Muscle of back (tissue), 3 donors: ENCODE measurements at regions not wholly inside any gene's neighbourhood (a gene's known extent, or its start where the extent isn't known, plus 50 kb on each side); places are given as distances from the start of the nearest gene placed in this dataset.
"Not testable (repeated sequence)": the region's sequence is repeated elsewhere in the genome, so short reads cannot be mapped to it uniquely, and the experiment has no call there.

ENCODE experiments used
- DNase-seq, 3 donors: peaks; one replicate each; pipeline versions ENCODE4 v3.0.0 to v3.0.0-alpha.2; 2013

DNA sequence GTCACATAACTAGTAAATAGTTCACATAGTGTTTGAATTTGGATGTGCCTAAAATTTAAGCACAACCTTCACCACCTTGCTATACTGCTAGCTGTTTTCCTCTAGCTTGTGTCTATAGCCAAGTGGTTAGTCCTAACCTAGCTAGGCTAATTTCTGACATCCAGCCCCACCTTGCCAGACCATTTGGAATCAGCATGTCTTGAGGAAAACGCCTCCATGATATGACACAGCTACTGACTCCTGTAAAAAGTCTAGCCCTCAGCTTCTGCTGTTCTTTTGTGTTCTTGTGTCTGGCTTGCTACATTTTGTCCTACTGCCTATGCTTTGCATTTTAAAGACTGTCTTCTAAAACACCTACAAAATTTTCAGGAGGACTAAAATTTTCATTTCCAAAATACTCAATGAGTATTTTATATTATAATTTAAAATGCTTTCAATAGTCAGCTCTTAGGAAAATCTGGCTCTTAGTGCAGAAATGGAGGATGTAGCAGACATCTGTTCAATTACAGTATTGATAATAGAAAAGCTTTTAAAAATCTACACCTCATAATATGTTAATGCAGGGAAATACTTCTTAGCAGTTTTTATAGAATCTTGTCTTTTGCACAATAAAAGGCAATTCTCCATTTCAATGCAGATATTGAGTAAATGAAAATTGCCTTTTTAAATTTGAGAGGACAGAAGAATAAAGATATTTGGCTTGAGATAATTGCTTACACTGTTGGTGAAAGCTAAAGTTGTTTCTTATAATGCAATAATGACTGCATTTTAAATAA is 160.8 kb upstream of the APP start:
- DNase-seq, result no peak

DNA sequence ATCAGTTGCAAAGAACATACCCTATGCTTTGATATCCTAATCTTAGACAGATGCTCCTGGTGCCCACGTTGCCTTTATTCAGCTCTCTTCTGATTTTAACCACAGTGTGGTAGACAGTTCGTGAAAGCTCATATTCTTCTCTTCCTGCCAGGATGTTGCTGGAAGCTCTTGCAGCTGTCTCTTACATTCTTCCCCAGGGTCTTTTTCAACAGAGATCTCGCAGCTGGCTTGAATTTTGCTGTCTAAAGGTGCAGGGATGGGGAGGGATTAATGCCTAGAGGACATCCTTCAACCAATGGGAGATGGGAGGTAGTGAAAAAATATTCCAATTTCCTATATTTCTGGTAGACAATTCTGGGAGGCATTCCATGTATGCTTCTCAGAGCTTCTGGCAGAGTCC is 150.0 kb upstream of the APP start:
- peak; percentile 2 to 80 (median 27) for DNase-seq

DNA sequence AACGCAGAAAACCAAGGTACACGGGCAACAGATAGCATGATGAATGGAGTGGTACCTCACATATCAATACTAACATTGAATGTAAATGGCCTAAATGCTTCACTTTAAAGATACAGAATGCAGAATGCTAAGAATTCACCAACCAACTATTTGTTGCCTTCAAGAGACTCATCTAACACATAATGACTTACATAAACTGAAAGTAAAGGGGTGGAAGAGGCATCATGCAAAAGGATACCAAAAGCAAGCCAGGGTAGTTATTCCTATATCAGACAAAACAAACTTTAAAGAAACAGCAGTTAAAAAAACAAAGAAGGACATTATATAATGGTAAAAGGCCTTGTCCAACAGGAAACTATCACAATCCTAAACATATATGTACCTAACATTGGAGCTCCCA is 137.1 kb upstream of the APP start:
- no peak for DNase-seq

DNA sequence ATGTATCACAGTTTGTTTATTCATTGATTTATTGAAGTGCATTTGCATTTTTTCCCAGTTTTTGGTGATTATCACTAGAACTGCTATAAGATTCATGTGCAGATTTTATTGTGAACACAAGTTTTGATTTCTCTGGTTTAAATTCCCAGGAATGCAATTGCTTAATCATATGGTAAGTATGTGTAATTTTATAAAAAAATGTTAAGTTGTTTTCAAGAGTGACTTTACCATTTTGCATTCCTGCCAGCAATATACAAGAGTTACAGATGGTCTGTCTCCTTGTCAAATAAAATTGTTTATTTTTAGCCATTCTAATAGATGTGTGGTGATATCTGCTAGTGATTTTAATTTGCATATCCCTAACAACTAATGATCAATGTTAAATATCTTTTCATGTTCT is 127.3 kb upstream of the APP start:
- no peak for DNase-seq

DNA sequence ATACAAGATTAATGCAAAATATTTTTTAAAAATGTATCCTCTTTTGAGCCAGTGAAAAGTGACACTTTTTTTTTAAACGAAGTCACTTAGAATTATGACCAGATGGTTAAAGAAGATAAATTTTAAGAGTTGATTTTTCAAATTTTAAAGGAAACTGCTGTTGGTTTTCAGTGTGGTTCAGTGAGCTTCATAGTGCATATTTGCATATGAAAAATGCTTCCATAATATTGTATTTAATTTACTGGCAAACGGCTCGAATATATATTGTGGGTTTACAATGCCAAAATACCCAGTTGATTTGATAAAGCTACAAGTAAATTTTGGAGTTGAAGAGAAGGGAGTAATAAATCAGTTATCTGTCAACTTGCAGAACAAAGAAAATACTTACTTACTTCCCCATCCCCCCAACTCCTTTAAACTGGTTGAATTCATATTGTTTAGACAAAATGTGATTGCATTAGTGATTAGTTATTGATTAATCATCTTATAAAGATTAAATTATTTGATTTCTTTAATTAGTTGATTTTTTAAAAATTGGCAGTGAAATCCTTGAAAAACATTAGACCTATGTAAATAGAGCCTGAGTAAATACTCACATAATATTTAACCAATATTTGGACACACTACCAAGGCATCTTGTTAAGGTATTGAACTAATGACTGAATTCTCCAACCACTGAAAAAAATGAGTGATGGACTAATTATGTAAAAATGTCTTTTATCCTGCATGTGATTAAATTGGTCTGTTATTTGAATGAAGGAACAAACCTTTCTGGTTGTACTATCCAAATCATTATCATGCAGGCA is 122.8 kb upstream of the APP start:
- no peak for DNase-seq

DNA sequence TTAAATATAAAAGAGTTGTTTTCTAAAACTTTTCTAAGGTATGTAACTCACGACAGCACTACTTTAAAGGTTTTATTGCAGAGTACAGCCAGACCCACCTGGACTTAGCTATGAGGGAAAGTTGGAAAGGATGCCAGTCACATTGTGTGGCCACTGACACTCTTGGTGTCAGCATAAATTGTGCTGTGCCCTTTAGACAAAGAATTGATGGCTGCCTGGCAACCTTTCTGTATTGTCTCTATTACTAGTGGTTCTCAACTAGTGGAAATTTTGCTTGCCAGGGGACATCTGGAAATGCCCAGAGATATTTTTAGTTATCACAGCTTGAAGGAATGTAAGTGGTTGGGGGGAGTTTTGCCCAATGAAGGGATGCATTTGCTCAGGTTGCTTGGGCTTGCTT is 117.5 kb upstream of the APP start:
- DNase-seq, result no peak

DNA sequence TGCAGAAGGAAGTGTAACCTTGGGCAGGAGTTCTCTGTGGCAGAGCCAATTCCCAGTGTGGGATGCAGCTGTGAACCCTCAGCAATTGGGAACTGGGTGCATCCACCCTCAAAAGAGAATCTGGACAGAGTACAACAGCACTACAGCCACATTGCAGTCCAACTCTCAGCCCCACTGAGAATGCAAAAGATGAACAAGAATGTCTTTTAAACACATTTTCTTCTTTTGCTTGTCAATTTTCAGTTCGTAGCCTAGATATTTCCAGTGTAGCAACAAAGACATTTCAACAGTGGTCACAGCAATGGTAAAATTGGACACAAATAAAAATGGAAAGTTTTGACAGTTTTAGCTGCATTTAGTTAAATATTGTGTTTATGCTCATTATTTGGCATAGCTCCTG is 114.0 kb upstream of the APP start:
- peak in 1 of 3 donors; percentile 53 for DNase-seq

DNA sequence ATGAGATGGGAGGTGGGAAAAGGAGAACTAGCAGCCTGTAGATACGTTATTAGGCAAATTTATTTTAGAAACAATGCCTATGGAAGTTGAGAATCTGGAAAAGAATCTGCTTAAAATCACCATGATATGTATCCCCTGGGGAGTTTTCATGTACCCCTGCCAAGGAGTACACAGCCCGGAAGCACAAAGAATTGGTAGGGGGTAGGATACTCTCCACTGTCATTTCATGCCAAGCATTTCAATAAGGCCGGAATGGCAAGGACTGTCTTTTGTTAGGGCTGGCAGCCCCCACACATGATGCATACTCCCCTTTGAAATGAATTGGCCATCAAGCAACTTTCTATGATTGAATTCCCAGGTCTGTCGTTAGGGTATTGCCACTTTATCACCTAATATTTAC is 111.5 kb upstream of the APP start:
- DNase-seq, result no peak

DNA sequence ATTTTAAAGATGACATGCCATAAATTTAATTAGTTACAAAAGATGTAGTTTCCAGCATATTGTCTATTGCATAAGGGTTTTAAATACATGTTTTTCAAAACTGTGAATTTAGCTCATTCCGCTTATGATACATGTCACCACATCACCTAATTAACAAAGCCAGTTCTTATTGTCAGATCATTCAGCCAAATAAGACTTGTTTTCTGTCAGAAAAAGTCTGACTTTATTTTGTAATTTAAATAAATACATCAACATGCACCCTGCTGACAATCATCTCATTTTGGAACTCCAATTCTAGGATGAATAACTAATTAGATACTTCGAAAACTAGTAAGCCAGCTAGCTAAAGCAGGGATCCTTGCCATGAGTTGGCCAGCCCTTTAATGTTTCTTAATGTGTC is 110.9 kb upstream of the APP start:
- DNase-seq, result peak in 2 of 3 donors; percentile 4 to 37

DNA sequence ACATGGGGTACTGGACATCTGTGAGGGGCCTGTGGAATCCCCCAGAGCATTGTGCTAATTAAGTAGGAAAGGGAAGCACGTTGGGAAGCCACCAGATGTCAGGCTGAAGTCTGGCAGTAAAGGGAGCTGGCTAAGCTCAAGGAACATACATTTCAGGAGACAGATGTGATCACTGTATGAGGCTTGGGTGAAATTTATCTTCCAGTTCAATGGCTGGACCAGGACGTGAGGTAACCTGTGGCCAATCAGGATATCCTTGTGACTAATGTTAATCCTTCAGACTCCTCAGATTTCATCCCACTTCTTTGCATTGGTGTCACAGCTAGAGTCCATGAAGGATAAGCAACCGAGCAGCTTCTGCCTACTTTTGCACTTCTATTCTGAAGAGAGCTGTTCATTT is 110.2 kb upstream of the APP start:
- peak; percentile 47 to 95 (median 81) for DNase-seq

DNA sequence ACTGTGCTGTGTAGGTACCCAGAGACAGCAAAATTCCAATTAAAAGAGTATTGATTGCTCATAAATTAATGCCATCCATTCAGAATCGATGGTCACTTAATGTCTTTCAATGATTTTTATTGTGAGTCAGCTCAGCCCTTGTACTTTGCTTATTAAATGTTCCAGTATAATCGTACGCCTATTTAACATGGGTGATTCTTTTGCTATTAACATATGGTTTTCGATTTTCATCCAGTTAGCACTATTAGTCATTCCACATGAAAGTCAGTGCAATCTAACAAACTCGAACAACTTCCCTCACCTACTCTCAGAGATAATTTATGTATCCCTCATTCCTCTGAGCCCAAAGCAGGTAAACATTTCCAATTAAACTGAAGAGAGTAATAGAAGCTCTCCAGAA is 109.6 kb upstream of the APP start:
- DNase-seq, result peak in 1 of 3 donors; percentile 44

DNA sequence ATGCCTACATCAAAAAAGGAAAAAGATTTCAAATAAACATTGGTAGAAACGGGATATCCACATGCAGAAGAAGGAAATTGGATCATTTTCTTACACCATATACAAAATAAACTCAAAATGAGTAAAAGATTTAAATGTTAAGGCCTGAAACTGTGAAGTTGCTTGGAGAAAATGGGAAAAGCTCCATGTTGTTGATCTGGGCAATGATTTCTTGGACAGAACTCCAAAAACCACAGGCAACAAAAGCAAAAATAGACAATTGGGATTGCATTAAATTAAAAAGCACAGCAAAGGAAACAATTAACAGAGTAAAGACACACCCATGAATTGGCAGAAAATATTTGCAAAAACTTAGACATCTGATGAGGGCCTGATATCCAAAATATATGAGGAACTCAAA is 105.2 kb upstream of the APP start:
- no peak for DNase-seq

DNA sequence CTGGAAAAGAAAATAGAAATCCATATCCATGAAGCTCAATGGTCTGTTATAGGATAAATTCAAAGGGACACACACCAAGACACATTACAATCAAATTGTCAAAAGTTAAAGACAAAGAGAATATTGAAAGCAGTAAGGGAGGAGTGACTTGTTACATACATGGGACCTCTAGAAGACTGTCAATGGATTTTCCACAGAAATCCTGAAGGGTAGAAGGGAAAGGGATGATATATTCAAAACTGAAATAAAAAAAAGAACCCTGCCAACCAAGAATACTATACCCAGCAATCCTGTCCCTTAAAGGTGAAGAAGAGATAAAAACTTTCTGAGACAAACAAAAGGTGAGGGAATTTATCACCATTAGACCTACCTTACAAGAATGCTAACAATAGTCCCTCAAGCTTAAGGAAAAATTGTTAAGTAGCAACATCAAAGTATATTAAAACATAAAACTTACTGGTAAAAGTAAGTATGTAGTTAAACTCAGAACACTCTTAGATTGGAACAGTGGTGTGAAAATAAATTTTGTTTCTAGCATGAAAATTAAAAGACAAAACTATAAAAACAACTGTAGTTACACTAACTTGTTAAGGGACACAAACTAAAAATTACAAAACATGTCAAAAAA is 103.2 kb upstream of the APP start:
- no peak for DNase-seq

DNA sequence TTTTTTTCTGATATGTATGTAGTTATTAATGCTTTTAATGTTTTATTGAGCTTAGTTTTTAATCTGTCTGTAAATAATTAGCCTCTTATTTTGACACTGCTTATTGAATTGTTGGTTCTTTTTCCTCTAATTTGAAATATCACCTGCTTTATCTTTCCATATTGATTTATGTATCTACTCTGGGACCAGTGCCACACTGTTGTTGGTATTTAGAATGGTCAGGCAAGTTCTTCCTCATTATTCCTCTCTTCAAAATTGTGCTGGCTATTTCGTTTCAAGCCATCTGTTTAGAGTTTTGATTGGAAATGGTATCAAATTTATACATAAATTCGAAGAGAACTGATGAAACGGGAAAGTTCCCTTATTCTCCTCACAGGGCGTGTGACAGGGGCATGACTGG is 96.8 kb upstream of the APP start:
- DNase-seq, result no peak

DNA sequence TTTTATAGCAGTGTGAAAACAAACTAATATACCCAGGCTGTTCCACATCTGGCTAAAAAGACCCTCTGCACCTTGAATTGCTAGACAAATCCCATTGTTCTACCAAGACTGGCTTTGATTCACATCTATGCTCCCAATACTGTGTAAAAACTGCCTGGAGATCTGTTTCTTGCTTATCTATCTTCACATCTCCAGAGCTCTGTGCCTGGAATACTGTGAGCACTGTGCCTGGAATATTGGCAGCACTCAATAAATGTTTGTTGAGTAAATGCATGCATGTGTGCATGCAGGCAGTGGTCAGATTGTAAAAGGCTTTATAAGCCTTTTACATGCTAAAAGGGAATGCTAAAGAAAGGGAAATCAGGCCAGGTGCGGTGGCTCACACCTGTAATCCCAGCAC is 75.5 kb upstream of the APP start:
- DNase-seq, result no peak

DNA sequence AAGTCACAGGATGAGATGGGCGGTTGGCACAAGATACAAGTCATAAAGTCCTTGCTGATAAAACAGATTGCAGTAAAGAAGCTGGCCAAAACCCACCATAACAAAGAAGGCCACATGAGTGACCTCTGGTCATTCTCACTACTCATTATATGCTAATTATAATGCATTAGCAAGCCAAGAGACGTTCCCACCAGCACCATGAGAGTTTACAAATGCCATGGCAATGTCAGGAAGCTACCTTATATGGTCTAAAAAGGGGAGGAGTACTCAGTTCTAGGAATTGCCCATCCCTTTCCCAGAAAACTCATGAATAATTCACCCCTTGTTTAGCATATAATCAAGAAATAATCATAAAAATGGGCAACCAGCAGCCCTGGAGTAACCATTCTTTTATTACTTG is 74.9 kb upstream of the APP start:
- no peak for DNase-seq

DNA sequence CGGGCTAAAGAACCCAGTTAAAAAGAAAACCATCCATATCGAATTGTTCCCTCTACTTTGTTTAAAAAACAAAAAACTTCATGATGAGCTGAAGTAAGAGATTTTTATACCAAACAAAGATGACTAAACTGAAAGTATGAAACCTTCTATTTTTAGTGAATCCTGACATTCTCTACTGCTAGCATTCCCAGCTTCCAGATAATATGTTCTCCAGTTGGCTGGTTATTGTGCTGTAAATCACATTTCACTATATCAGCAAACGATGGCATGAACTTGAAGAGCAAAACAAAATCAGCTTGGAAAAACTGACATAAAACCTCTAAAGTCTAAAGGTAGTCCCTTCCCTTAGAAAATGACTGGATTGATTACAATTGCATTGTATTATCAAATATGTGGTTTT is 68.1 kb upstream of the APP start:
- DNase-seq, result no peak

DNA sequence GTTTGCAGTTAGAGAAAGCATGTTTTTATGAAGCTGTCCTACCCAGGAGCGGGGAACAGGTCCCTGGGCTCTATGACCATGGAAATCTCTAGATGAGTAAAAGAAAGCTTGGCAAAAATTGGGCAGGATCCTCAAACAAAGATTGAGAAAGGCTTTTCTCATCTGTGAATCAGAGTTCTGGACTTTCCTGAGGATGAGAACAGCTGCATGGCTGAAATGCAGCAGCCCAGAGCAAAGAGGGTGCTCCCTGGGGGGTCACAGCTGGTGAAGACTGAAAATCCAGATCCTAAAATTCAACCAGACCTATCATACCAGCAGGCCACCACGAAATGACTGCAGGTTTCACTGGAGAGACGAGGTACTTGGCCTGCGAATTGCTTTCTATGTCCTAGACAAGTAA is 65.7 kb upstream of the APP start:
- no peak for DNase-seq

DNA sequence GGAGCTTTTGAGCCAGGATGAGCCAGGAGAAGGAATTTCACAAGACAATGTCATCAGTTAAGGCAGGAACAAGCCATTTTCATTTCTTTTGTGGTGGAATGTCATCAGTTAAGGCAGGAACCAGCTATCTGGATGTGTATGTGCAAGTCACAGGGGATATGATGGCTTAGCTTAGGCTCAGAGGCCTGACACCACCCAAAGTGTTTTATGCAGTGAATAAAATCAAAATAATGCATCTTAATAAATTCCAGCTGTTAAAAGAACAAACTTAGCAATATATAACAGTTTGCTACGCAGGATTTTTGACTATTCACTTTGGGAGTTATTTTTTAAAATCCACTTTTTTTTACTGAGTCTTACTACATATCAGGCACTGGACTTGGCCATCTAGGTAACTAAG is 62.7 kb upstream of the APP start:
- not testable (repeated sequence) for DNase-seq

DNA sequence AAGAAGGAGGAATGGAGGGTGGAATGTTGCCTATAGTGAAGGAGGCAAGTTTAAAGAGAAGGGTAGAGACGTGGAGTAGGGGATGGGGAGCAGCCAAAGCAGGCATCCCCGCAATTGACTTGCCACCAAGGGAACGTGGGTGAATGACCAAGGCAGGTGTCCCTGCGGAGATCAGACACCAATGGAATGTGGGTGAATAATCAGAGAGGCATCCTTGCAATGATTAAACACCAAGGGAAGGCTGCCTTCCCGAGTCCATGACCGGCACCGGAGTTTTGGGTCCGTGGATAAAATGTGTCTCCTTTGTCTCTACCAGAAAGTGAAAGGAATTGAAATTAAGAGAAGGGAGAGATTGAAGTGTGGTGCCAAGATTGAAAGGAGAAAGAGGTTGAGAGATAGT is 61.9 kb upstream of the APP start:
- not testable (repeated sequence) for DNase-seq

DNA sequence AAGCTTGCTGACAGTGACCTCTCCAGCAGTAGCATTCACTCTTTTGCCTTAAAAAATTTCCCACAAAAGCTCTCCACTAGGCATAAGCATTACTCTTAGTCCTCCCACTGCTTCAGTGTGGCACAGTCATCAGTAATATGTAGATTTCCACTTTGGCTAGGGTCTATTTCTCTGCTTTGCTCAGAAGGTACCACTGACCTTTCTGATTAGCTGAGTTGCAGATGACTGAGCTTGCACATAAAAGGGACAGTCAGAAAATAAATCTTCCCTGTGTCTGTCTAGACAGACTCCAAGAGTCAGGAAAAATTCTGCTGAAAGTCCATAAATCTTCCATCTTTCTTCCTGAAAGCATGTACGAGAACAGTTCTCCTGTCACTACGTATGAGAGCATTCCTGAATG is 56.6 kb upstream of the APP start:
- no peak for DNase-seq

DNA sequence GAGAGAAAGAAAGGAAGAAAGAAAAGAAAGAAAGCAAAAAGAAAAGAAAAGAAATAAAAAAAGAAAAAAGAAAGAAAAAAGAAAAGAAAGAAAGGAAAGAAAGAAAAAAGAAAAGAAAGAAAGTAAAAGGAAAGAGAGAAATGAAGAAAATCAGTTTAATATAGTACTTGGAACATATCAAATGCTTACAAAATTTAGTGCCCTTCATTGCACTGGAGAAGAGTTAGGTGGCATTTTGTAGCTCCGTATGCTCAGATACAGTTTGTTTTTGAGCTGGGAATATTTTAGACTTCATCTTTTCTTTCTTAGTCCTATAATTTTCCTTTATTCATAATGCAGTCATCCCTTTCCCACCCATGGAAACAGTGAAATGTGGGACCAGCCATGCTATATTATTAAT is 56.2 kb upstream of the APP start:
- DNase-seq, result no peak

DNA sequence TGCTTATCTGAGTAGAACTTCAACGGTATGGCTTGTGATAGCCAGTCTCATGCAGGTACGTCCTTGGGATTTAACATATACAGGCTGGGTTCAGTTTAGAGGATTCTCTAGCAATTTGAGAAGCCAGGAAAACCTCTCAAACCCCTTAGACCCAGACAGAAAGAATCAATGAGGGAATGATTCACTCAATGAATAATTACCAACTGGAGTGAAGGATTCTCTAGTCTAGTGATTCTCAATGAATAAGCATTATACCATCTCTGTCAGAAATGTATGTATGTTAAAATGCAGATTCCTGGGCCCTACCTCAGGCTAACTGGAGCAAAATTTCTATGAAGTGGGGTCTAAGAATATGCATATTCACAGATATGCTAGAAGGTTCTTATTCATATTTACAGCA is 54.5 kb upstream of the APP start:
- no peak for DNase-seq
